H1 (cell line): ENCODE measurements at regions not wholly inside any gene's neighbourhood (a gene's known extent, or its start where the extent isn't known, plus 50 kb on each side); places are given as distances from the start of the nearest gene placed in this dataset.

Source experiments
- CTCF ChIA-PET: fragments of 300-600 bp; sonication (Branson Sonifier 250); formaldehyde crosslinking; loops from one replicate; lab custom pipeline; 2021; ENCODE audit not compliant: partially characterized antibody; lab: Charles Lee
- POLR2A ChIA-PET: fragments of 300-600 bp; sonication (Branson Sonifier 250); formaldehyde crosslinking; loops from one replicate; lab custom pipeline; 2021; ENCODE audit warnings: inconsistent platforms; ENCODE audit not compliant: partially characterized antibody; lab: Charles Lee
- DNase-seq, 2 experiments: peaks; one replicate each; pipeline versions ENCODE4 v3.0.0 to v3.0.0-alpha.2; 2010 to 2022; ENCODE audit warnings: low spot score in 2 of 2, low read depth in 1 of 2, mixed read lengths in 1 of 2
- FAIRE-seq: peaks from 2 replicates; lab custom pipeline; 2011; peaks lifted over from hg19 to GRCh38; lab: Jason Lieb, UNC
- H2AFZ ChIP-seq: 2 replicates; pipeline ENCODE4 v1.8.1; 2012; ENCODE audit warnings: low read length, inconsistent platforms
- H2AK5ac ChIP-seq: 2 replicates; pipeline ENCODE4 v1.6.1; 2013; ENCODE audit warnings: low read depth, low read length
- H2BK120ac ChIP-seq: replicated peaks from 2 replicates; pipeline ENCODE3; 2013; ENCODE audit warnings: low read depth, low read length, inconsistent platforms
- H2BK12ac ChIP-seq: 2 replicates; pipeline ENCODE4 v1.6.1; 2013; ENCODE audit warnings: low read depth, low read length
- H2BK15ac ChIP-seq: 2 replicates; pipeline ENCODE4 v1.6.1; 2013; ENCODE audit warnings: low read length
- H2BK20ac ChIP-seq: 2 replicates; pipeline ENCODE4 v1.6.1; 2013; ENCODE audit warnings: low read length
- H2BK5ac ChIP-seq: 2 replicates; pipeline ENCODE4 v1.6.1; 2013; ENCODE audit warnings: low read depth, low read length
- H3K14ac ChIP-seq: 2 replicates; pipeline ENCODE4 v1.6.1; 2013; ENCODE audit warnings: inconsistent platforms; ENCODE audit not compliant: insufficient read length
- H3K18ac ChIP-seq: 2 replicates; pipeline ENCODE4 v1.6.1; 2013; ENCODE audit warnings: low read length; ENCODE audit errors: extremely low read depth
- H3K23ac ChIP-seq: 2 replicates; pipeline ENCODE4 v1.6.1; 2013; ENCODE audit warnings: inconsistent platforms; ENCODE audit not compliant: insufficient read length
- H3K23me2 ChIP-seq: 2 replicates; pipeline ENCODE4 v1.6.1; 2013; ENCODE audit warnings: low read depth, low read length
- H3K27ac ChIP-seq: 2 replicates; pipeline ENCODE4 v1.6.1; 2011; ENCODE audit warnings: low read depth, low read length, inconsistent platforms
- H3K27me3 ChIP-seq, 4 experiments: replicated peaks in 1 of 4; 1 replicate in 1 of 4; 2 replicates in 3 of 4; pipeline versions ENCODE4 v1.6.1 to v1.8.1; 2011 to 2013; ENCODE audit warnings: low read length in 3 of 4, mild to moderate bottlenecking in 3 of 4, inconsistent platforms in 2 of 4, mixed read lengths in 2 of 4, moderate library complexity in 1 of 4; ENCODE audit not compliant: control insufficient read depth in 3 of 4, insufficient read depth in 3 of 4; ENCODE audit errors: extremely low read depth in 1 of 4
- H3K36me3 ChIP-seq, 4 experiments: 2 replicates each; pipeline versions ENCODE4 v1.6.1 to v1.8.1; 2011 to 2013; ENCODE audit warnings: mild to moderate bottlenecking in 4 of 4, low read length in 3 of 4, moderate library complexity in 2 of 4, control low read depth in 1 of 4, inconsistent platforms in 1 of 4; ENCODE audit not compliant: insufficient read depth in 4 of 4, control insufficient read depth in 2 of 4
- H3K4ac ChIP-seq: replicated peaks from 2 replicates; pipeline ENCODE3; 2013; ENCODE audit warnings: low read length, low read depth, mixed read lengths, inconsistent platforms; ENCODE audit not compliant: insufficient read length
- H3K4me1 ChIP-seq, 4 experiments: replicated peaks in 1 of 4; 1 replicate in 1 of 4; 2 replicates in 3 of 4; pipeline versions ENCODE4 v1.6.1 to v1.8.1; 2011 to 2013; ENCODE audit warnings: low read length in 3 of 4, inconsistent platforms in 2 of 4, mixed read lengths in 1 of 4; ENCODE audit not compliant: insufficient read depth in 4 of 4, control insufficient read depth in 3 of 4
- H3K4me2 ChIP-seq, 2 experiments: 2 replicates each; pipeline versions ENCODE4 v1.6.1 to v1.8.1; 2011 to 2013; ENCODE audit warnings: low read depth in 2 of 2, low read length in 2 of 2, control low read depth in 1 of 2, inconsistent platforms in 1 of 2, mild to moderate bottlenecking in 1 of 2; ENCODE audit not compliant: insufficient read depth in 1 of 2
- H3K4me3 ChIP-seq, 4 experiments: fragments of 200-600, 300-600 bp in 1 of 4; sonication (generic), shearing (Covaris generic), sonication (Bioruptor Twin) in 1 of 4; 2 replicates each; pipeline versions ENCODE4 v1.5.1 to v1.8.1; 2011 to 2016; ENCODE audit warnings: low read length in 4 of 4, low read depth in 3 of 4, control low read depth in 2 of 4, inconsistent platforms in 2 of 4, mild to moderate bottlenecking in 2 of 4, mixed read lengths in 1 of 4, moderate library complexity in 1 of 4; ENCODE audit not compliant: insufficient read depth in 2 of 4; ENCODE audit errors: extremely low read depth in 1 of 4
- H3K56ac ChIP-seq: replicated peaks from 2 replicates; pipeline ENCODE3; 2013; ENCODE audit warnings: low read depth, mild to moderate bottlenecking, mixed read lengths, low read length, inconsistent platforms; ENCODE audit not compliant: insufficient read length
- H3K79me1 ChIP-seq: 2 replicates; pipeline ENCODE4 v1.6.1; 2013; ENCODE audit warnings: low read depth, low read length, control low read depth
- H3K79me2 ChIP-seq, 2 experiments: 2 replicates each; pipeline versions ENCODE4 v1.6.1 to v1.8.1; 2012 to 2013; ENCODE audit warnings: low read length in 2 of 2, mild to moderate bottlenecking in 2 of 2, inconsistent platforms in 1 of 2; ENCODE audit not compliant: insufficient read depth in 2 of 2, control insufficient read depth in 1 of 2
- H3K9ac ChIP-seq, 4 experiments: replicated peaks in 1 of 4; 1 replicate in 1 of 4; 2 replicates in 3 of 4; pipeline versions ENCODE4 v1.6.1 to v1.8.1; 2011 to 2013; ENCODE audit warnings: low read depth in 3 of 4, low read length in 3 of 4, control low read depth in 2 of 4, mild to moderate bottlenecking in 2 of 4, moderate library complexity in 2 of 4, inconsistent platforms in 1 of 4; ENCODE audit errors: extremely low read depth in 1 of 4
- H3K9me3 ChIP-seq, 2 experiments: 2 replicates each; pipeline versions ENCODE4 v1.6.1 to v1.8.1; 2012 to 2013; ENCODE audit warnings: mild to moderate bottlenecking in 2 of 2, moderate library complexity in 2 of 2, control low read depth in 1 of 2, inconsistent platforms in 1 of 2, low read depth in 1 of 2, low read length in 1 of 2, mixed read lengths in 1 of 2; ENCODE audit not compliant: insufficient read depth in 2 of 2
- H4K20me1 ChIP-seq, 2 experiments: replicated peaks in 1 of 2; 2 replicates each; pipeline versions ENCODE3 to v1.8.1; 2011 to 2013; ENCODE audit warnings: inconsistent platforms in 2 of 2, low read length in 2 of 2, mild to moderate bottlenecking in 1 of 2; ENCODE audit not compliant: insufficient read depth in 2 of 2, control insufficient read depth in 1 of 2
- H4K5ac ChIP-seq: 2 replicates; pipeline ENCODE4 v1.6.1; 2013; ENCODE audit warnings: low read length, low read depth, mixed read lengths, inconsistent platforms; ENCODE audit not compliant: insufficient read length
- H4K8ac ChIP-seq: 2 replicates; pipeline ENCODE4 v1.8.0; 2013; ENCODE audit warnings: mild to moderate bottlenecking, moderate library complexity, low read length, inconsistent platforms; ENCODE audit not compliant: insufficient read depth; ENCODE audit errors: extremely low read depth
- H4K91ac ChIP-seq: replicated peaks from 2 replicates; pipeline ENCODE3; 2013; ENCODE audit warnings: low read length, mixed read lengths, inconsistent platforms; ENCODE audit not compliant: insufficient read length
- BRCA1 ChIP-seq: IDR thresholded peaks from 2 replicates; pipeline ENCODE4 v1.6.1; 2012; ENCODE audit warnings: low read depth, low read length, improper control_type of control experiment
- EGR1 ChIP-seq: IDR thresholded peaks from 2 replicates; pipeline ENCODE4 v1.6.1; 2011; ENCODE audit warnings: low read depth, low read length, borderline replicate concordance
- MAX ChIP-seq: IDR thresholded peaks from 2 replicates; pipeline ENCODE4 v1.6.1; 2012; ENCODE audit warnings: inconsistent platforms
- NANOG ChIP-seq: IDR thresholded peaks from 2 replicates; pipeline ENCODE4 v1.6.1; 2011; ENCODE audit warnings: low read length, low read depth, mild to moderate bottlenecking, inconsistent platforms; ENCODE audit not compliant: insufficient read depth, poor library complexity, severe bottlenecking
- POU5F1 ChIP-seq: IDR thresholded peaks from 2 replicates; pipeline ENCODE4 v1.6.1; 2011; ENCODE audit warnings: low read depth, mild to moderate bottlenecking, low read length, moderate library complexity
- SP1 ChIP-seq: IDR thresholded peaks from 2 replicates; pipeline ENCODE4 v1.6.1; 2011; ENCODE audit warnings: low read depth, low read length
- SRF ChIP-seq: IDR thresholded peaks from 2 replicates; pipeline ENCODE4 v1.6.1; 2011; ENCODE audit warnings: mild to moderate bottlenecking, low read depth, low read length, moderate library complexity
- TBP ChIP-seq: IDR thresholded peaks from 2 replicates; pipeline ENCODE4 v1.6.1; 2011; ENCODE audit warnings: low read depth, low read length, improper control_type of control experiment
- YY1 ChIP-seq: IDR thresholded peaks from 2 replicates; pipeline ENCODE4 v1.6.1; 2011; ENCODE audit warnings: low read depth, mild to moderate bottlenecking, low read length
- WGBS, 2 experiments: shearing (Covaris generic) in 1 of 2; methylation state at CpG; one replicate each; pipeline versions ENCODE4 v1.1.6 to v1.1.7; 2013 to 2015; ENCODE audit warnings: low lambda C conversion rate in 2 of 2, mixed read lengths in 2 of 2, inconsistent platforms in 1 of 2, low coverage in 1 of 2, missing lambda C conversion rate in 1 of 2; ENCODE audit not compliant: insufficient replicate concordance in 2 of 2, insufficient coverage in 1 of 2, insufficient read length in 1 of 2; ENCODE audit errors: extremely low coverage in 1 of 2, missing lambda C conversion rate in 1 of 2; 5-methylcytosine and 5-hydroxymethylcytosine counted together

DNA sequence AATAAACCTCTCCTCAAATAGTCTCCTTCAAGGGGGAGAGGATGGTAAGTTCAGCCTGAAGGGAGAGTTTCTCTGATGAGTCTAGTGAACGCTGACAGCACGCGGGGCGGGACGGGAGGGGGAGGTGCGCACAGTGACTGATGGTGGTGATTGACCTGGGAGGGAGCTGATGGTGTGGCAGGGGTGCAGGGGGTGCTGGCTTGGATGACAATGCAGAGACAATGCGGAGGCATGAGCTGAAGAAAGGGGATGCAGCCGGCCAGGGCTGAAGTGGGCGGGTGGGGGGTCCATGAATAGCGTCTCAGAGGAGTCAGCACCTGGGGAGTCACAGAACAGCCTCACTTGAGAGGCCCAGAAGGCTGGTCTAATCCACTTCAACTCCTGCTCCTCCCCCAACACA, 142.5 kb upstream of the PJA1 start:
- POLR2A ChIA-PET, result no interaction called here
- H3K27me3 ChIP-seq, result no peaks in the 10 kb centered on the region

More for the DNA sequence above, 142.5 kb upstream of the PJA1 start:
- Histone ChIP-seq H3K9me3 (no peaks in the 10 kb centered on the region), H4K20me1 (no peaks in the 10 kb centered on the region), H3K79me1 (no peaks in the 10 kb centered on the region), H3K23ac (no peak overlapping the region), H2BK120ac (no peak overlapping the region), H2BK15ac (no peak overlapping the region), H3K9ac (no peak overlapping the region), H2BK5ac (no peak overlapping the region), H3K4me2 (peak overlapping the region in 1 of 2 experiments; percentile 36; a peak in 3 of 4 replicates), H2AFZ (no peak overlapping the region), H3K18ac (no peak overlapping the region), H4K5ac (no peak overlapping the region), H2AK5ac (no peak overlapping the region), H3K14ac (no peak overlapping the region), H4K91ac (no peak overlapping the region), H4K8ac (no peak overlapping the region), H3K27ac (no peak overlapping the region), H3K23me2 (no peaks in the 10 kb centered on the region), H3K4ac (no peak overlapping the region), H3K4me3 (no peak overlapping the region), H2BK20ac (no peak overlapping the region), H3K56ac (no peak overlapping the region), H3K4me1 (peaks cover 1 to 19% (median 6%) of the 10 kb centered on the region in 4 experiments; a peak in 5 of 7 replicates), H3K79me2 (no peaks in the 10 kb centered on the region), H2BK12ac (no peak overlapping the region), H3K36me3 (no peaks in the 10 kb centered on the region)
- DNase-seq (peak in 1 of 2 experiments; percentile 17), FAIRE-seq (no peak)
- peak; percentile 8 for TF ChIP-seq NANOG
- TF ChIP-seq EGR1, result no peak
- TF ChIP-seq MAX, result 0 out of 2 replicates have a peak, but pooled peaks have one; percentile 14
- TF ChIP-seq SP1, result no peak
- TF ChIP-seq SRF, result no peak
- no peak for TF ChIP-seq YY1
- TF ChIP-seq BRCA1, result no peak
- no peak for TF ChIP-seq TBP
- TF ChIP-seq POU5F1, result no peak
- CTCF ChIA-PET, result interaction anchor here (1.8 to 5.2 kb wide), 2 partner anchors 15 to 79 kb away, joined by 4 to 22 read pairs; no protein-coding TSS in a partner anchor
- WGBS, 2 experiments, result no CpG with 5 or more reads among the region's 10 CpGs
